GM21576 (cell line): ENCODE measurements at regions not wholly inside any gene's neighbourhood (a gene's known extent, or its start where the extent isn't known, plus 50 kb on each side); places are given as distances from the start of the nearest gene placed in this dataset.
"Not testable (repeated sequence)": the region's sequence is repeated elsewhere in the genome, so short reads cannot be mapped to it uniquely, and the experiment has no call there.

Experiments
- ATAC-seq: cut with Tn5 transposase; IDR thresholded peaks from one replicate; pipeline ENCODE4 v1.9.1; 2021; ENCODE audit warnings: mild to moderate bottlenecking, moderate library complexity; ENCODE audit not compliant: unreplicated experiment

GRCh38 chr18:39464006-39464405 lies 1898.4 kb upstream of the CELF4 start:
- no peak for ATAC-seq

- ATAC-seq: no peak
These were observed 1896.8 kb upstream of the CELF4 start for GRCh38 chr18:39462436-39462835.

- ATAC-seq: no peak
These were observed 1894.5 kb upstream of the CELF4 start for GRCh38 chr18:39460136-39460535.

DNA sequence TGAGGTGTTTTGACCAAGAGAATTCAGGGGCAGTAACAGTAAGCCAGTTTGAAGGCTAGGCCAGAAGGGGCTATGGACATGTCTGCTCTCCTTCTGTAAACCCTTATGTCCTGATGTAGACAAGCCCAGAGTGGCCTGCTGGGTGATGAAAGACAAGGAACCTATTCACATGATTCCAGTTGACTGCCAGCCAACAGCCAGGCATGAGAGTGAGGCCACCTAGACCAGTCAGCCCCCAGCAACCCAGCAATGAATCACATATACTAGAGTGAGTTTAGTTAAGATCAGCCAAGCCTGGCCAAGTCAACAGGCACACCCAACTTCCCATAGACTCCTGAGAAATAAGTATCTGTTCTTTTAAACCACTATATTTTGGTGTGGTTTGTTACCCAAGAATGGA lies 1889.7 kb upstream of the CELF4 start:
- no peak for ATAC-seq

DNA sequence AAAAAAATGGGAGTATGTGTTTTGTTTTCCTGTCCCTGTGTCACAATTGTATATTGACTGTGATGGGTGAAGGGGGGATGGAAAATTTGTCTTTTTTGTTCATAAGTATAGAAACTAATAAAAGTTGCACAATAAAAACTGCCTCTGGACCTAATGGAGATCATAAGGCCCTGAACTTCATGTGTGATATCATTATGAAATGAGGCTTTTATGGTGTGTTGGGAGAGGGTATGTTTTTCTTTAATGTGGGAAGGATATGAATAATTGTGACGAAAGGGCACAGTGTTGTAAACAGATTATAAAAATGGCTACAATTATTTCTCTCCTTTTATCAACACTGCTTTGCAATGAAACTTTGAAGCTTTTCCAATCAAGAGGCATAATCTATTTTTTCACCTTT lies 1889.3 kb upstream of the CELF4 start:
- no peak for ATAC-seq

GRCh38 chr18:39453882-39454281 lies 1888.3 kb upstream of the CELF4 start:
- no peak for ATAC-seq

GRCh38 chr18:39453356-39453755 lies 1887.8 kb upstream of the CELF4 start:
- no peak for ATAC-seq

DNA sequence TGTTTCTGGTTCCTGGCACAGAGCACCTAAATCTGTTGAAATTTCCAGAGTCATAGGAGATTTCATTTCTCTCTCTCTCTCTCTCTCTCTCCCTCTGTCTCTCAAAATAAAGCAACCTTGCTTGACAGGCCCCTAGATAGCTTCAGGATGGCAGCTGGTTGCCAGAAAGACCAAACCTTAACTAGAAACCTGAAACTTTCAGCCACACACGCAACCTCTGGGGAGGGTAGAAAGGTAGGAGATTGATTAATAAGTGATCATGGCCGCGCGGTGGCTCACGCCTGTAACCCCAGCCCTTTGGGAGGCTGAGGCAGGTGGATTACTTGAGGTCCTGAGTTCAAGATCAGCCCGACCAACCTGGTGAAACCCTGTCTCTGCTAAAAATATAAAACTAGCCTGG lies 1885.4 kb upstream of the CELF4 start:
- no peak for ATAC-seq

DNA sequence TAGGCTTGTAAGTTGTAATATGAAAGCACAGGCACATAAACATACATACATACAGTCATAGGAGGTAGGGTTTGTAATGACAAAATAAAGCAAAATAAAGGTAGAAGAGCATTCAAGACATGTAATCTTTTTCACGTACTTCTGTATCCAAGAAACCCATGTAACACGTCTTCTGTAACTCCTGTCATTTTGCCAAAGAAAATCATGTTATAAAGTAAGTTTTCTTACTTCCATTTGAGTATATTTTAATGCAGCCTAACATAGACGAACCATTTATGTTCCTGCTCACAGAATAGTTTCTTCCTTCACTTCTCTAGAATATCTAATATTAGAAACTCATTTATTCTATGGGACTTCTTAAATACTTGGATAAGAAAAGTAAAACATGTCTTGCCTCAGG lies 1884.0 kb upstream of the CELF4 start:
- ATAC-seq: no peak

- ATAC-seq: no peak
These were observed 1883.3 kb upstream of the CELF4 start for GRCh38 chr18:39448942-39449341.

DNA sequence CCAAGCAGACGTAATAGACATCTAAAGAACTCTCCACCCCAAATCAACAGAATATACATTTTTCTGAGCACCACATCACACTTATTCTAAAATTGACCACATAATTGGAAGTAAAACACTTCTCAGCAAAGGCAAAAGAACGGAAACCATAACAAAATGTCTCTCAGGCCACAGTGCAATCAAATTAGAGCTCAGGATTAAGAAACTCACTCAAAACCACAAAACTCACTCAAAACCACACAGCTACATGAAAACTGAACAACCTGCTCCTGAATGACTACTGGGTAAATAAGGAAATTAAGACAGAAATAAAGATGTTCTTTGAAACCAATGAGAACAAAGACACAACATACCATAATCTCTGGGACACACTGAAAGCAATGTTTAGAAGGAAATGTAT lies 1879.4 kb upstream of the CELF4 start:
- ATAC-seq: not testable (repeated sequence)

GRCh38 chr18:39441648-39442047 lies 1876.0 kb upstream of the CELF4 start:
- no peak for ATAC-seq

GRCh38 chr18:39435996-39436395 lies 1870.4 kb upstream of the CELF4 start:
- no peak for ATAC-seq

DNA sequence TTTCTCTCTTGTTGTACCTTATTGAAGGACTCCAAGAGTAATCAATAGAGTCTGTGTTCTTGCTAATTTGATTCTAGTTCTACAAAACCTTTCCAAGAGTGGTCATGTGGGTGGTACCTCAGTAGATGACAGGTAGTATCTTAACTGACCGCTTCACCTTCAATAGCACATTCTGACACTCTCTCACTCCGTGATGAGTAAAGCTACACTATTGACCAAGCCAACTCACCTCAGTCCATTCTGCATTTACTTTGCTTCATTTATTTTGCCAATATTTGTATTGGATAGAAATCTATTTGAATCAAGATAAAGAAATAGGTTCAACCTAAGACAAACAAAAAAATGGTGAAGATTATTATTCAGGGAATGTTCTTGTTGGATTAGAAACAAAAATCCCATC lies 1869.6 kb upstream of the CELF4 start:
- ATAC-seq: no peak

- no peak for ATAC-seq
These were observed 1868.8 kb upstream of the CELF4 start for GRCh38 chr18:39434223-39434920.

GRCh38 chr18:39425172-39425850 lies 1859.7 kb upstream of the CELF4 start:
- no peak for ATAC-seq

DNA sequence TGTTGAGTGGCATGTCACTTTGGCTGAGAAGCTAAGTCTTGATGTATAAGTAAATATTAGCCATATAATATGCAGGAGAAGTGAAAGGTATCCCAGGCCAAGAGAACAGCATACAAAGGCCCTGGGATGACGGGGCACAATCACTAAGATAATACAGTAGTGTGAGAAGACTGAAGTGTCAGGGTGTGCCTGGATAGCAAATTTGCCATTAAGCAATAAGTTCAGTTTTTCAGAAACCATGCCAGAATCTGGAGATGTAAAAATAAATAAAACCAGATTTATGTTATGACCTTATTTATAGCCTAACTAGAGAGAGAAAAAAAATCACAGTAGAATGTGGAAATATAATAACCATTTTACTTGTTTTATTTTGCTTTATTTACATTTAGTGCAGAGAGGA lies 1858.7 kb upstream of the CELF4 start:
- ATAC-seq: no peak

DNA sequence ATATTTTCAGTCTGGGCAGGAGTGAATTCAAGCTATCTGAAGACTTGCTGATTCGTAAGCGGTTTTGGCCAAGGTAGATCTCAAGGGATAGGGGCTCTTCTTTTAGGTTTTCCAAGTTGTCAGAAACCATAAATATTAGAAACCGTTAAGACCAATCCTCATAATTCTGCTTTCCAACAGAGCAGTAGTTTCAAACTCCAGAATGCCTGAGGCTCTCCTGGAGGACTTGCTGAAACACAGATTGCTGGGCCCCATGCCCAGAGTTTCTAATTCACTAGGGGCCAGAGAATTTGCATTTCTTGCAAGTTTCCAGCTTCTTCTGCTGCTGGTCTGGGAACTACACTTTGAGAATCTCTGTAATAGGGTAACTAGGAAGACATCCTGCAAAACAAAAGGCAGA lies 1855.7 kb upstream of the CELF4 start:
- ATAC-seq: no peak

- no peak for ATAC-seq
These were observed 1853.7 kb upstream of the CELF4 start for GRCh38 chr18:39419315-39419714.

GRCh38 chr18:39415471-39415870 lies 1849.9 kb upstream of the CELF4 start:
- ATAC-seq: no peak

DNA sequence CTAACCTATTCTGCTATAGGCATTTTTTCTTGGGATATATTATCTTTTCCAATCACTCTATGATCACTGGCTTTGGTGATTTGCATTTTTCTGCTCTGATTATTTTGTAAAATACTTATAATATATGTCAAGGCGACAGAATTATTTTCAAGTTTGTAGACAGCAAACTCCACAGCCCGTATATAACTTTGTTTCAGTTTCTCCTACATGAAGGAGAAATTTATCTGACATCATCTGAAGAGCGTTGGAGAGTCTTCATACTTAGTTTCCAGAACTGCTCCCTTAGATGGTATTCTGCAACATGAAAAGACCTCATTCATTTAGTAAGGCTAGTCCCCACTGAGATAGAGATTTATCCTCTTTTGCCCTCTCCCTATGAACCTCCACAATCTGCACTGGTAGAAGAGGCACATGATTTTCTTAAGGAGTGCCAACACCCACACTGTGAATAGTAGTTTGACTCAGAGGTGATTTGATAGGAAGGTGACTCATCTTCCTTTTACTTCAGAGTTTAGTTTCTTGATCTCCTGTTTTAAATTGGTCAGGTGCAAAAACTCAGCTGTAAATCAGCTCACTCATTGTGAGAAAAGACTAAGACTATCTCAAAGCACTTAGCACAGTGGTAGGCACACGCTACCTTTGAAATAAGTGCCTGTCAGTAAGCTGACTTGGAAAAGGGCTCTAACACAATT lies 1848.6 kb upstream of the CELF4 start:
- no peak for ATAC-seq

GRCh38 chr18:39406941-39407340 lies 1841.3 kb upstream of the CELF4 start:
- no peak for ATAC-seq
